ENCODE measurements at regions not wholly inside any gene's neighbourhood (a gene's known extent, or its start where the extent isn't known, plus 50 kb on each side); places are given as distances from the start of the nearest gene placed in this dataset.

- H2AK5ac ChIP-seq (ENCODE audit: low read depth, low read length): no peak overlapping the region
- ATAC-seq (ENCODE audit: low read depth) (no peak), DNase-seq (no peak)
- H3K4ac ChIP-seq (ENCODE audit: low read depth, low read length): no peak overlapping the region
- WGBS, 2 experiments (ENCODE audit: extremely low coverage in 2 of 2, insufficient read length in 1 of 2): no CpG with 5 or more reads among the region's 4 CpGs
- no peak overlapping the region for H4K8ac ChIP-seq (ENCODE audit: low read depth in 2 of 2, low read length in 2 of 2)
- H2BK15ac ChIP-seq (ENCODE audit: low read depth, low read length): no peak overlapping the region
- dilution Hi-C loops (cut with HindIII; ENCODE audit: low sequenced_read_pairs, unreplicated experiment): no loop called here
- H3K9me3 ChIP-seq (ENCODE audit: control insufficient read depth, insufficient read depth, low read length): no peaks in the 10 kb centered on the region
- H3K18ac ChIP-seq (ENCODE audit: low read depth, low read length): no peak overlapping the region
- no peak overlapping the region for H3K4me3 ChIP-seq (ENCODE audit: insufficient read depth, low read depth, low read length)
- no peaks in the 10 kb centered on the region for H3K4me1 ChIP-seq (ENCODE audit: control insufficient read depth, insufficient read depth, low read length)
- H2AFZ ChIP-seq (replicated peaks; ENCODE audit: low read length, poor library complexity): no peak overlapping the region
- no peak overlapping the region for H2BK20ac ChIP-seq (ENCODE audit: low read depth, low read length)
- ChIA-PET CTCF (no interaction called here), POLR2A (ENCODE audit: unreplicated experiment) (interaction anchor here (0.6 kb wide), 1 partner anchor 18 kb away, joined by 3 read pairs; no protein-coding TSS in a partner anchor)
- H4K20me1 ChIP-seq (ENCODE audit: insufficient read depth, low read length): no peaks in the 10 kb centered on the region
- no peak overlapping the region for H3K14ac ChIP-seq (replicated peaks; ENCODE audit: low read depth, low read length)
- intact Hi-C loops (cut with micrococcal nuclease): no loop called here
- no peak overlapping the region for H3K4me2 ChIP-seq (ENCODE audit: low read depth, low read length)
- no peaks in the 10 kb centered on the region for H3K79me1 ChIP-seq (ENCODE audit: low read depth in 1 of 2, low read length in 2 of 2)
- no peak overlapping the region for H4K91ac ChIP-seq (ENCODE audit: insufficient read depth, low read depth, low read length)
- no peak overlapping the region for H3K9ac ChIP-seq (ENCODE audit: low read depth, low read length)
- TF ChIP-seq NFE2L2 (IDR thresholded peaks at IDR 0.05; ENCODE audit: low read depth, low read length) (no peak), CTCF (conservative IDR thresholded peaks at IDR 0.05; ENCODE audit: low read depth, low read length) (no peak), MAZ (IDR thresholded peaks at IDR 0.05; ENCODE audit: borderline replicate concordance, low read depth, low read length) (no peak), MXI1 (IDR thresholded peaks at IDR 0.05; ENCODE audit: borderline replicate concordance, low read depth, low read length) (no peak), RFX5 (IDR thresholded peaks at IDR 0.05; ENCODE audit: low read depth, low read length) (no peak), MAFK (IDR thresholded peaks at IDR 0.05; ENCODE audit: low read depth, low read length) (no peak), ELK1 (IDR thresholded peaks at IDR 0.05; ENCODE audit: borderline replicate concordance, low read depth, low read length) (no peak), RAD21 (IDR thresholded peaks at IDR 0.05; ENCODE audit: low read length) (no peak), CEBPB (IDR thresholded peaks at IDR 0.05; ENCODE audit: low read depth, low read length) (no peak), POLR2A (IDR thresholded peaks at IDR 0.05; ENCODE audit: low read depth, low read length) (no peak), RCOR1 (IDR thresholded peaks at IDR 0.05; ENCODE audit: insufficient replicate concordance, low read length) (no peak), FOS (IDR thresholded peaks at IDR 0.05; ENCODE audit: low read depth, low read length) (no peak), CHD1 (IDR thresholded peaks at IDR 0.05; ENCODE audit: low read depth, low read length) (no peak), BHLHE40 (IDR thresholded peaks at IDR 0.05; ENCODE audit: low read depth, low read length) (no peak), SMC3 (IDR thresholded peaks at IDR 0.05; ENCODE audit: low read depth, low read length) (no peak), USF2 (IDR thresholded peaks at IDR 0.05; ENCODE audit: low read depth, low read length) (no peak)
- no TSS peak for BruUV-seq (replicated peaks)
- H2AK9ac ChIP-seq (replicated peaks; ENCODE audit: low read depth, low read length, poor library complexity): no peak overlapping the region
- no peak overlapping the region for H2BK5ac ChIP-seq (ENCODE audit: low read depth, low read length, poor library complexity, severe bottlenecking)
- in situ Hi-C loops (cut with MboI; ENCODE audit: low sequenced_read_pairs): no loop called here
- no peak overlapping the region for H3K27ac ChIP-seq (ENCODE audit: insufficient read depth, low read length)
- H3K36me3 ChIP-seq (ENCODE audit: control insufficient read depth, insufficient read depth, low read length): no peaks in the 10 kb centered on the region
- no peak overlapping the region for H3K56ac ChIP-seq (ENCODE audit: extremely low read depth, insufficient read depth, low read length)
- H3K23ac ChIP-seq (ENCODE audit: low read depth, low read length): no peak overlapping the region
- H3K27me3 ChIP-seq (ENCODE audit: control insufficient read depth, insufficient read depth, low read length): peaks cover 5% of the 10 kb centered on the region
- no peak overlapping the region for H2BK120ac ChIP-seq (ENCODE audit: low read depth, low read length)
- H3K9me1 ChIP-seq (ENCODE audit: insufficient read depth, low read length): no peaks in the 10 kb centered on the region
- H4K5ac ChIP-seq (ENCODE audit: low read depth, low read length): no peak overlapping the region
Observed at GRCh38 chr3:72548981-72549380, 299.3 kb downstream of the SHQ1 start.

All from IMR-90 (cell line).